NCI-H2196 treated with DMSO at 0.1 percent for 48 hours (cell line): ENCODE measurements at regions not wholly inside any gene's neighbourhood (a gene's known extent, or its start where the extent isn't known, plus 50 kb on each side); places are given as distances from the start of the nearest gene placed in this dataset.

Experiments
- DNase-seq: peaks from one replicate; lab custom pipeline; 2025; ENCODE audit not compliant: unreplicated experiment; lab: John Stamatoyannopoulos, UW

DNA sequence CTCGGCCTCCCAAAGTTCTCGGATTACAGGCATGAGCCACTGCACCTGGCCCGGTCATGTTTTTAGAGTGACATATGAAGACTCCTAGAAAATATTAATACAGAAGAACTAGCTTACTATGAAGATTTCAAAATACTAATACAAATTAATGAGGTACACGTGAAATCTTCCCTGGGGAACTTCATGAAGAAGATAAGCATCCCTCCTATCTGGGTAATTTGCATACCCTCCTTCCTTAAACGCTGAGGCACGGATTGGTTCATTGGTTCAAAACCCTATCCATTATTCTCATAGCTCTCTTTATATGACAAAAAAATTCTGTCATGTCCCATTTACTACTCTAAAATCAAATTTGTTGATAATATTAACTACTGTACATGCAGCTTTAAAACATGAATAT lies 224.8 kb upstream of the KLF14 start:
- no peak for DNase-seq

DNA sequence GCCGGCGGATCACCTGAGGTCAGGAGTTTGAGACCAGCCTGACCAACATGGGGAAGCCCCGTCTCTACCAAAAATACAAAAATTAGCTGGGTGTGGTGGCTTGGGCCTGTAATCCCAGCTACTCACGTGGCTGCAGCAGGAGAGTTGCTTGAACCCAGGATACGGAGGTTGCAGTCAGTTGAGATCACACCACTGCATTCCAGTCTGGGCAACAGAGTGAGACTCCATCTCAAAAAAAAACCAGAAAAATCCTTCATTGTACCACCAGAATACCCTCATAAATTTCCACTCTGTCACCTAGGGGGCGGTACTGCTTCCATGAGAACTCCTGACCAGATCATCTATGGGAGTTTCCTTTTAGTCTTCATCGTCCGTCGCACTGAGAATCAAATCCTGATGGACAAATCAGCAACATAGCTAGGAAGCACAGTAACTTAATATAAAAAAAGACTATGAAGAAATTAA lies 225.8 kb upstream of the KLF14 start:
- DNase-seq = no peak

DNA sequence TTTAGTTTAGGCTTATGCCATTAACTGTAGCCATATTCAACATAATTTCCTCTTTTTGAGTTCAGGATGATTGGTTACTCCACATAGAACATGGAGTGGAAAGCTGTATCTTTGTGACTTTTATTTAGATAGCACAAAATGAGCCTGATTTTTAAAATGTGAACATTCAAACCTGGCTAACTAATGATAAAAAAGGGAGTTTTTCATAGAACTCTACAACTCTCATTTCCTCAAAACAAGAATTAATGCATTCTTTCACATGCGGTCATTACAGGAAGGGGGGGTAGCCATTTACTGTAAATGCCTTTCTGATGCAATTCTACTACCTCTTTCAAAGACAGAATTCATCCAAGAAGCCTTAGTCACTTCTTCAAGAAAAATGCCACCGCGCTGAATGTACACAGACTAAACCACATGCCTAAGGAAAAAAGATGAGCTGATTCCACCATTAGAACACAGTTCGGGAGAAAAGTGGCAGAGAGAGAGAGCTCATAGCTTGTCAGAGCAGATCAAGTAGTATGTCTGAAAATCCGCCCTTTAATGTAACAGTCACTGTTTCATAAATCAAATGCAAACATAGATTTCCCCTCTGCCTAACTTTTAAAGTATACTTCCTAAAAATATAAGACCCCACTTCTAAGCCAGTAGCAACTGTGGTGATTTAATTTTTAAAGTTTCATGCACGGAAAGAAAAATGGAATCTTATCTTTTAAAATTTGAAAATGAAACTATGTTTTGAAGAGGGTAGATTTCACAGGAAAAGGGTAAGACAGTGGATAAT lies 226.4 kb upstream of the KLF14 start:
- DNase-seq = no peak

DNA sequence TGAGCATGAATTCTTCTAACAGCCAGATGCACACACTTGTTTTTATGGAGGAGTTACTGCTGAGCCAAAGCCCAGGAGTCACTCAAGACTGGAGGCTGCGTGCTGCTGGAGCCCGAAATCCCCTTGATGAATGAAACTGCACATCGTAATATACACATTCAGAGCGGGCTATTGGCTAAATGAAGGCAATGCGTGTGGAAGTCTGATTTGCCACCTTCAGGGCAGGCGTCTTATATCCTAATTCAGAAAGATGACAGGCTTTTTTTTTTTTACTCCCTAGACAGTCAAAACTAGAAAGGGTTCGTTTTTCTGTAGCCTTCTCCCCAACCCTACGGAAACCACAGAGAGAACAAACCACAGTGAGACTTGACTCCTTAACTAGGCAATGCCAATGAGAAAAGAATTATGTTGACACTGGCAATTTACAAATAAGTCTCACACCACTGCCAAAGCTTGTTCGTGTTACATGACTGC lies 227.2 kb upstream of the KLF14 start:
- no peak for DNase-seq

DNA sequence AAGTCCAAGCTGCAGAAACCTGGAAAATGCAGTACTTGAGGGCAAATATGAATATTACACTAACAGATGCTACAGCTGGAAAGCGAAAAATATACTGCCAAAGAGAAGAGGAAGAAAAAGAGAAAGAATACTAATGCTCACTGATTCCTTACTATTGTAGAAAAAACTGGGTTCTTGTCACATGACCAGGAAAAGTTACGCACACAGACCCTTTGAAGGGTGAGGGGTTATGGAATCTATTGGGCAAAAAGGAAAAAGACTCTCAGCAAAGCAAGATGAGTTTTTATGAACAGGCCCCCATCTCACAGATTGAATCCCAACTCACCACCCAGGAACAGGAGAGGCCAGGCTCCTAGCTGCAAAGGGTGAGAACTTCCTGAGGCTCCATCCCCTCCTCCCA lies 228.1 kb upstream of the KLF14 start:
- no peak for DNase-seq

DNA sequence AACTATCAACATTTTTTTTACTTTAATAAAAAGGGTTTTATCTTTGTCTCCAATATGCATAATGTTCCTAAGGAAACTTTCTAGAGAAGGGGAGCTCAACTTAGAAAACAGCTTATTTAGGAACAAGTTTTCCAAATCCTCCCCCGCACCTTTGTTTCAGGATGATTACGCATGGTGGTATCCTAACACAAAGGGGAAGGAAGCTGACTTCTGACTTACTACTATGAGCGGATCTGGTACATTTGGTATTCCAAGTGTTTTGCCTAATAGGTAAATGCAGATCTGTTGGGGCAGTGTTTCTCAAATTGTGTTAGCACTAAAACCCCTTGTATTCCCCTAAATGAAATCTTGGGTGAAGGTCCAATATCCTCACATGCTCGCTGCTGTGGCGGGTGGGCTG lies 229.3 kb upstream of the KLF14 start:
- DNase-seq = no peak

DNA sequence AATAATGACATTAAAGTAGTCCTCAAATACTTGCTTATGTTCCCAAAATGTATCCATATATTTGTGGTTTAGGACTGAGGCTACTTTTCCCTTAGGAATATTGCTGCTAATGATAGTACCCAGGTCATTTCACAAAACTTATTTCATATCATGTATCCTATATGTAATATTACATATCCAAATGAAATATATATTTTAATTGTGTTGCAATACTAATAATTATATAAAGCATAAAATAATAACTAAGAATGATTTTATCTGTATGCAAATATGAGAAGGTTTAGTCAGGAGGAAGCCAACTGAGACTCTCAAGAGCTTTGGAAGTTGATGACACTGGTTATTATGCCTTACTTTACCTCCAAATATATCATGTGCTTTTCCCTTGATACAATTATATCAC lies 231.5 kb upstream of the KLF14 start:
- DNase-seq = no peak

DNA sequence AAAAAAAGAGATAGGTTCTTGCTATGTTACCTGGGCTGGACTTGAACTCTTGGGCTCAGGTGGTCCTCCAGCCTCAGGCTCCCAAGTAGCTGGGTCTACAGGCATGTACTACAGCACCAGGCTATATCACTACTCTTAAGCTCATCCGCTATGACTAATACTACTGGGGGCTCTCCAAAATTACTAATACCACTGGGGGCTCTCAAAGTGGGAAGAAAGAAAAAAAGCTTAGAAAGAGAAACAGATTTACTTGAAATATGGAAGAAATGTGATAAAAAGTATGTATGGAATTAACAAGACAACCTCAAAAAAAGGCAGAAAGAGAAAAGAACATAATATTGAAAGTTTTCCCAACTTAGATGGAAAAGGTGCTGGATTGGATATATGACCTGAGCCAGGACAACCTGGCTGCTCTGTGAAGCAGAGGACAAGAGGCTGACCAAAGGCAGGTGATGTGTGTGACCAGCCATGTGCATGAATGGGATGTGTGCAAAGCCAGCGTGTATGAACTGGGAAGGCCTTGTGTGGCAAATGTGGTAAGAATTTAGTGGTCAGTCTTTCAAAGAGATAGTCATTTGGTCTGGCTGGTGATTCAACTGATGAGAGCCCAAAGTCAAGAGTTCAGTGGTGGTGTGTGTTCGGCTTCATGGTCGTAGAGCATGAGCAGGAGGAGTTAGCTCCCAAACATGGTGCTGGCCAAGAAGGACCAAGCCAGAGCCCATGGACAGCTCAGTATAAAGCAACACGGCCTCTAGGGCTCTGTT lies 232.4 kb upstream of the KLF14 start:
- no peak for DNase-seq

DNA sequence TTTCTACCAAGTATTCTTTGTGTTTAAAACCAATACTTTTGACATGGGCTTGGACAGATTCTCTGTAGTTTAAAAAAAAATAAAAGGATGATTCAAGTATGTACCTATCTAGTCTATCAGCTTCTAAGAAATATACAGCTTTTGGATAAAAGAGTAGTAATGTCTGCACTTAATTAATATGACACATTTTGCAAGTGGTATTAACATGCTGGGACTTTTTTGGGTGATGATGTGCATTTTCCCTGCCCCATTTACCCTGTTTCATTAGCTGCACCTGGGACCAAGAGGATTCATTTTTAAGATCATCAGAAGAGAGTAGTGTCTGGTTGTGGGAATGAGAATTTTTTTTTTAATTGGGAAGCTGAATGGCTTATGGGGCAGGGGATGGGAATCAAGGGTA lies 236.2 kb upstream of the KLF14 start:
- DNase-seq = no peak

DNA sequence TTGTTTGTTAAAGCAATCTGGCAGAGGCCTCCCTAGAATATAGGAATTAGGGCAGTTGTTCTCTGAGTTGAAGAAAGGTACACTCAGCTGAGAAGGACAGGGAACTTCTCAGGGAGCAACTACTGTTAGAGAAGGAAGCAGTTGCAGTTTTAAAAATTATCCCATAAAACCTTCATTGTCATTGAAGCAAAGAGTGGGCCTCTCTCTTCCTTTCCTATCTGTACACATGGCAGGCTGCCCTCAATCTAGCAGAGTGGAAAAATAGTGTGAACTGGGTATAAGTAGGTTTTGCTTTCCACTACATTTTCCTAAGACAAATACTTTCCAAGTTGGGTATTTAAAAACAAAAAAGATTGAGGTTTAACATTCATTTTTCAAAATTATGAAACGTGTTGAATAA lies 236.7 kb upstream of the KLF14 start:
- no peak for DNase-seq

DNA sequence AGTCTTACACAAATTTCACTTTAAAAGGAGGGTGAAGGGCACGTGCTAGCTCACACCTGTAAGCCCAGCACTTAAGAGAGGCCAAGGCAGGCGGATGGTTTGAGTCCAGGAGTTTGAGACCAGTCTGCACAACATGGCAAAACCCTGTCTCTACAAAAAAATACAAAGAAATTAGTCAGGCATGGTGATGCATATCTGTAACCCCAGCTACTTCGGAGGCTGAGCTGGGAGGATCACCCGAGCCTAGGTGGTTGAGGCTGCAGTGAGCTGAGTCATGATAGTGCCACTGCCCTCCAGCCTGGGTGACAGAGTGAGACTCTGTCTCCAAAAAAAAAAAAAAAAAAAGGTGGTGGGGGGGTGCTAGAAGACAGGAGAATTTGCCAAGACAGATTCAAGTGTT lies 237.3 kb upstream of the KLF14 start:
- no peak for DNase-seq

DNA sequence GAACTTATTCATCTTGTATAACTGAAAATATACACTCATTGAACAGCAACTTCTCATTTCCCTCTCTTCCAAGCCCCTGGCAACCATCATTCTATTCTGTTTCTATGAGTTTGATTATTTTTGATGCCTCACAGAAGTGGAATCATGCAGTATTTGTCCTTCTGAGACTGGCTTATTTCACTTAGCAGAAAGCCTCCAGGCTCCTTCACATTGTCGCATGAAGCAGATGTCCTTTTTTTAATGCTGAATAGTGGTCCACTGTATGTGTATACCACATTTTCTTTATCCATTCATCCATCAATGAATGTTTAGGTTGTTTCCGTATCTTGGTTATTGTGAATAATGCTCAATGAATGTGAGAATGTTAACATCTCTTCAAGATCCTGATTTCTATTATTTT lies 238.2 kb upstream of the KLF14 start:
- no peak for DNase-seq

DNA sequence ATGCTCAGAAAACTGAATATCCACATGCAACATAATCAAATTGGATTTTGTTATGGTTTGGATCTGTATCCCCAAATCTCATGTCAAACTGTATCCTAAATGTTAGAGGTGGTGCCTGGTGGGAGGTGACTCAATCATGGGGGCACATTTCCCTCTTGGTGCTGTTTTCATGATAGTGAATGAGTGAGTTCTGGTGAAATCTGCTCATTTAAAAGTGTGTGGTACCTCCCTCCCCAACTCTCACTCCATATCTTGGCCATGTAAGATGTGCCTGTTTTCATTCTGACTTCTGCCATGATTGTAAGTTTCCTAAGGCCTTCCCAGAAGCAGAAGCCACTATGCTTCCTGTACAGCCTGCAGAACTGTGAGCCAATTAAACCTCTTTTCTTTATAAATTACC lies 239.6 kb upstream of the KLF14 start:
- no peak for DNase-seq

DNA sequence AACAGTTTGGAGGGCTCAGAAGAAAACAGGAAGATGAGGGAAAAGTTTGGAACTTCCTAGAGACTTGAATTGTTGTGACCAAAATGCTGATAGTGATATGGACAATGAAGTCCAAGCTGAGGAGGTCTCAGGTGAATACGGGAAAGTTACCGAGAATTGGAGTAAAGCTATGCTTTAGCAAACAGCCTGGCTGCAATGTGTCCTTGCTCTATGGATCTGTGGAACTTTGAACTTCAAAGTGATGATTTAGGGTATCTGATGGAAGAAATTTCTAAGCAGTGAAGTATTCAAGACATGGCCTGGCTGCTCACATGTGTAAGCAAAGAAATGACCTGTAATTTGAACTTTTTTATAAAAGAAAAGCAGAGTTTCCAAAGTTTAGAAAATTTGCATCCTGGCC lies 240.2 kb upstream of the KLF14 start:
- DNase-seq = no peak

DNA sequence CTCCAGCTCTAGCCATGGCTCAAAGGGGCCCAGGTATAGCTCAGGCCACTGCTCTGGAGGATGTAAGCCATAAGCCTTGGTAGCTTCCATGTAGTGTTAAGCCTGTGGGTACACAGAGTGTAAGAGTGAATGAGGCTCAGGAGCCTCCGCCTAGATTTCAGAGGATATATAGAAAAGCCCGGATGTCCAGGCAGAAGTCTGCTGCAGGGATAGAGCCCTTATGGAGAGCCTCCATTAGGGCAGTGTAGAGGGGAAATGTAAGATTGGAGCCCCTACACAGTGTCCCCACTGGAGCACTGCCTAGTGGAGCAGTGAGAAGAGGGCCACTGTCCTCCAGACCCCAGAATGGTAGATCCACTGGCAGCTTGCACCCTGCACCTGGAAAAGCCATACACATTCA lies 240.8 kb upstream of the KLF14 start:
- no peak for DNase-seq

DNA sequence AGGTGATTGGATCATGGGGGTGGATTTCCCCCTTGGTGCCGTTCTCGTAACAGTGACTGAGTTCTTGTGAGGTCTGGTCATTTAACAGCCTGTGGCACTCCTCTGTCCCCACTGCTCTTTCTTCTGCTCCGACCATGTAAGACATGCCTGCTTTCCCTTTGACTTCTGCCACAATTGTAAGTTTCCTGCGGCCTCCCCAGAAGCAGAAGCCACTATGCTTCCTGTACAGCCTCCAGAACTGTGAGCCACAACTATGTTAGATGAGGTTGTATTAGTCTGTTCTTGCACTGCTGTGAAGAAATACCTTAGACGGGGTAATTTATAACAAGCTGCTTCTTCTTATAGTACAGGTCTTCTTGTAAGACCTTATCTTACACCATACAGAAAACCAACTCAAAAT lies 241.7 kb upstream of the KLF14 start:
- no peak for DNase-seq

DNA sequence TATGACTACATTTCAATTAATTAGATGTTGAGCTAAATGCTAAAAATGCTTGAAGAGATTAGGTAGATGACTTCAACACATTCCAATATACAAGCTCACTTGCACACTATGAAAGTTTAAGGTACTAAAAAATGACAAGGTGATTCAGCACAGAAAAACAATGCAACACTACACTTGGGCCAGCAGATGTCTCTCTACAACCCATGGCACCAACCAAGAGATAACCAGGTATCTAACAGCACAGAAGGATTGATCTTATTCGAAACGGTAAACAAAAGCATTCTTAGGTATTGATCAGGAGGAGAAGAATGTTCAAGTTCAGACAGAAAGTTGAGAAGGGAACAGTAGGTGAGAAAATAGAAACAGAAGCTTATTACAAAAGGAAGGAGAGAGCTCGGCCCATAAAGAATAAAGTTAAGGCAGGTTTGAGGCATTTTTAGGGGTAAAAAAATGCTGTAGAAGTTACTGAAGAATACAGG lies 248.2 kb upstream of the KLF14 start:
- peak; percentile 43 for DNase-seq

DNA sequence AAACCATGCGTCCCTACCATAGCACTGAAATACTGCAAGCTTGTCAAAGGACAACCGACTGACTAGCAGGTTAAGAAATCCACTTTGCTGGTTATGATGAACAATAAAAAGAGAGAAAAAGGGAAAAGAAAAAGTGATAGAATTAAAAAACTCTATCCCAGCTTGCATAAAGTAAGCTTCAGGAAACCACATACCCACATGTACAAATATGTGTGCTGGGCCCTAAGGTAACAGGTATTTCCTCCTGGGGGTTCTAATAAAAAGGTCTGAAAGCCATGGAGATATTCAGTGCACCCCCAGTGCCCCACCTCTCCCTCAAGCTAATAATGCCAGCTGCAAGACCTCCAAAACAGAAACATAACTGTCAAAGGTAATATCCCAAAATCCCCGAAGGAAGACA lies 248.6 kb upstream of the KLF14 start:
- DNase-seq = no peak

DNA sequence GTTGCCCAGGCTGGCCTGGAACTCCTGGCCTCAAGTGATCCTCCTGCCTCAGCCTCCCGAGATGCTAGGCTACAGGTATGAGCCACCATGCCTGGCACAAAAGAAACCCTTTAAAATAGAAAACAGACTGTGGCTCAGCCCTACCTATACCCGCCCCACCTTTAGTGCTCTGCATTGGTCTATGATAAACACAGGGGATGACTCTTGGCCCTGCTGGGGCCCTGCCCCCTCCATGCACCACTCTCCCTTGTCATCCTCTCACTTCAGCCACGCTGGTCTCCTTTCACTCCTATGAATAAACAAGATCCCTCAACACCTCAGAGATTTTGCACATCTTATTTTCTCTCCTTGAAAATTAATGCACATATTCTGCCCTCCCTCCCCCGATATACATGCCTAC lies 251.4 kb upstream of the KLF14 start:
- no peak for DNase-seq

DNA sequence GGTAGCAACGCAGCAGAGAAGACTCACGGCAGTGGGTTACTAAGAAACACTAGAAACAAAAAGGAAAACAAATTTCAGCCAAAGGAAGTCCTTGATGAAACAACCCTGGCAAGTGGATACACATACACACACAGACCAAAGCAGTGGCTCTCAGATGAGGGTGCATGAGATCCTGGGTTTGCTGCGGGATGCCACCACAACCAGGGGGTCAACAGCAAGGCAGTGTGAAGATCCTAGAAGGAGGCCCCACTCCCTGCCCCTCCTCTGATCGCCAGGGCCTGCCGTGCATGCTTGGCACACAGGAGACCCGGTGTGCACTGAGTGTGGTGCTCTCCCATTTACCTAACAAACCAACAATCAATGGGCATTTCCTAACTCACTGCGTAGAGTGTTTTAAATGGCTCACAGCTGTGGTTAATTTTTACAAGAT lies 252.3 kb upstream of the KLF14 start:
- DNase-seq = no peak

DNA sequence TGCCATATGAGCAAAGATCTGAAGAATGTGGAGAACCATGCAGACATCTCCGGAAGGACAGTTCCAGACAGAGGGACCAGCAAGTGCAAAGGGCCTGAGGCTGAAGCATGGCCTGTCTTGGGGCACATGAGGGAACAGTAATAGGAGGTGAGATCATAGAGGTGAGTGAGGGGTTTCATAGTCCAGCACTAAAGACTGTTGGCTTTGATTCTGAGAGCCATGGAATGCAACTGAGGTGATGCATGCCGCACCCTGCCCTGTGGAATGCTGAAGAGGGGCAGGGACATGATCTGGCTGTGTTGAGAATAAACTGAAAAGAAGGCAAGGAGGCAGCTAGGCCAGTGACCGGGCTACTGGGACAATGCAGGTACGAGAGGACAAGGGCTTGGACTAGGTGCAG lies 253.1 kb upstream of the KLF14 start:
- no peak for DNase-seq

DNA sequence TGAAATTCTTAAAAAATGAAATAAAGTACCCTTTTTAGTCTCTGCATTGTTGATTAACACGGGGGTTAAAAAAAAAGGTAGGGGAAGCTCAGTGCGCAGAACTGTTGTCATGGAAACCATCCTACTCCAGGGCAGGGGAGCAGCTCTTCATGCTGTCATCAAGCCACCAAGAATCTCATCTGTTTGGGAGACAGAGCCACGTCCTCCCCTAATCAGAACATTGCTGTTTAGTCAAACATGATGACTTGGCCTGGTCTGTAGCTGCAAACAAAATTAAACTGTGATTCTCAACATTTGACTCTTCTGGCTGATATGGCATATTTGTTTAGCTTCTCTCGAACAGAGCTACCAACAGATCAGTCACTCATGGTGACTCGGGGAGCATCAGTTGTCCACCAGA lies 254.4 kb upstream of the KLF14 start:
- DNase-seq = no peak
